ENCODE measurements at regions not wholly inside any gene's neighbourhood (a gene's known extent, or its start where the extent isn't known, plus 50 kb on each side); places are given as distances from the start of the nearest gene placed in this dataset.
"Not testable (repeated sequence)": the region's sequence is repeated elsewhere in the genome, so short reads cannot be mapped to it uniquely, and the experiment has no call there.

DNA sequence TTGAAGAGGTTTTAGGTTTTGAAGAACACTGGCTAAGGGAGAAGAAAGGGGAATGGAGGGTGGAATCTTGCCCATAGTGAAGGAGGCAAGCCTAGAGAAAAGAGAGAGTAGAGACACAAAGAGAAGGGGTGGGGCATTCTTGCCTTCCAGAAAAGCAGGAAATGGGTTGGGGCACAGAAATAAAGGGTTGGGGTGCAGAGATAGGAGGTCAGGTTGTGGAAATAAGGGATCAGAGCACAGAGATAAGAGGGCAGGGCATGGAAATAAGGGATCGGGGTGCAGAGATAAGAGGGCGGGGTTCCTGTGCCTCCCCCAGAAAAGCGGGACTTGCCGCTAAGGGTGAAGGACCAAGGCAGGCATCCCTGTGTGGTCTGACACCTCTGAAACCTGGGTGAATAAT lies 69.9 kb downstream of the ALG1L2 start:
- not testable (repeated sequence) for DNase-seq

DNA sequence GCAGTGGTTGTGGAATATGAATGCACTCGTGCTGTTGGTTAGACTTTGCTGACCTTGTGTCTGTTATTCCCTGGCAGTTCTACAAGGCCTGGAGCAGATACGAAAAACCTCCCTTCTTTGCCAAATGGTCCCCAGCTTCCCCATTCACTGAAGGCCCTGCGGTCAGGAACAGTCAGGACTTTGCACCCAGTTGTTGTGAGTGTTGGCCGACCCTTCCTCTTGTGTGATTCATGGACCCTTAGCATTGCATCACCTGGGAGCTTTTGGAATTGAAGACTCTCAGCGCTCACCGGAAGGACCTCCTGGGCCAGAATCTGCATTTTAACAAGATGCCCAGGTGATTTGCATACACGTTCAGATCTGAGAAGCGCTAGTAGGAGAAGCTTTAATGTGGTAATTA lies 71.6 kb downstream of the ALG1L2 start:
- DNase-seq: not testable (repeated sequence)

DNA sequence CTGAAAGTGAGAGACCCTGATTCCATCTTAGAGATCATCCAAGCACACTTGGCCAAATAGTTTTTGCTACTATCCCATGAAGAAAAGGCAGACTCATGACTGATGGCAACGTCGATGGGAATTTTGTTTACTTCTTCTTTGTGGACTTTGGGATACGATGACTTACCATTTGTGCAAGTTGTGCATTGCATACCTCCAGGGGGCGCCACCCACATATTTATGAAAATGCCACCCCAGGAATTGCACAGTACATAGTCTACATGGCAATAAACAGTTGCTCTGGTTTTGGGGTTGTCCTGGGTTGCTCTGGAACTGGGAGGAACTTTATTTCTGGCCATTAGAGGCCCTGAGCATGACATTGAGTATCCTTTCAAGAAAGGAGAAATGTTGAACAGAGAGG lies 73.8 kb downstream of the ALG1L2 start:
- DNase-seq: not testable (repeated sequence)

DNA sequence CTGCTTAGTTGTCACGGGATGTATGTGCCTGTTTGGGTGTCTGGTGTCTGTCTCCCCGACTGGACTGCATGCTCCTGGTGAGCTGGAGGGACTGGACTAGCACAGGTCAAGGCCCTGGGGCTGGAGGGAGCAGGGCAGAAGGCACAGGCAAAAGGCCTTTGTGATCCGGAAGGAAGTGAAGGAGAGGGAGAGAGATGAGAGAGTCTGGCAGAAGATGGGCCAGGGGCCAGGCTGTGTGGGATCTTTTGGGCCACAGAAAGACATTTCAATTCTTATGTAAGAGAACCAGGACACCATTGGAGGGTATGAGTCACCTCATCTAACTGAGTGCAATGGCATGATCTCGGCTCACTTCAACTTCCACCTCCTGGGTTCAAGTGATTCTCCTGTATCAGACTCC lies 85.2 kb downstream of the ALG1L2 start:
- DNase-seq: not testable (repeated sequence)

DNA sequence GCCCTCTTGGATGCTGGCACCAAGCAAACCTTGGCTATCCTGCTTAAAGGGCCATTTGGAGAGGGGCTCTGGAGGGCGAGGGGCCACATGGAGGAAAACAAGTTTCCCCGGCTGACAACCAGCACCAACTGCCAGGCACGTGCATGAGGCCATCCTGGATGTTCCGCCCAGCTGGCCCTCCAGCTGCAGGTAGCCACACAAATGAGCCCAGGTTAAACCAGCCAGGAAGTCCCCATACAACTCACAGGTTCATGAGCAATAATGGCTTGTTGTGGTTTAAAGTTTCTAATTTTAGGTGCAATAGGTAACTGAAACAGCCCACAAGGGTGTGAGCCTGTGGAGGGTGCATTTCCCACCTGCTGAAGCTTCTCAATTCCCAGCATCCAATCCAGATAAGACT lies 93.6 kb downstream of the ALG1L2 start:
- DNase-seq: not testable (repeated sequence)

DNA sequence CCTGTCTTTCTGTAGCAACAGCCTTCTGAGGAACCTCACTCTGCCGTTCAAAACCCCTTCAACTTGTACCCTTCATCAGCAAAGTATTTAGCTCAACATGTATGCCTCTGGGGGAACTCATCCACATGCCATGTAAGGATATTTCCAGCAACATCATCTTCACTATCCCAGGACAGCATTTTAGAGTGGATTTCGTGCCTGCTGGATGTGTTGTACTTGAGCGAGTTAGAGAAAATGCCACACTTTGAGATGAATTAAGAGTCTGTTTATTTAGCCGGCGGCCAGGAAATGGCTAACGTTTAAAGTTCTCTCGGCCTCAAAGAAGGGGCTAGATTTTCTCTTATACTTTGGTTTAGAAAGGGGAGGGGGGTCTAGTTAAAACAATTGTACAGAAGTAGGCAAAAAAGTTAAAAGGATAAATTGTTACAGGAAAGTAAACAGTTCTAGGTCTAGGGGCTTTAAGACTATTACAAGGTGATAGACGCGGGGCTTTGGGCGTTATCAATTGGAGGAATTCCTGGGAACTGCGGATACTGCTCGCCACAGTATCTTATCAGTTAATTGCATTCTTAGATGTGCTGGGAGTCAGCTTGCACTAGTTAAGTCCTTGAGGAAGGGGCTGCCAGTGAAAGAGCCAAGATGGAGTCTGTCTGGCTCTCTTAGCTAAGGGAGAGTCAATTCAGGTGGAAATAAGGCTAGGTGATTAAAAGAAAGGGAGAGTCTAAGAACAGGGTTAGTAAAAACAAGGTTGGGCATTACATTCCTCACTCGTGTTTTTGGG lies 95.0 kb downstream of the ALG1L2 start:
- not testable (repeated sequence) for DNase-seq

DNA sequence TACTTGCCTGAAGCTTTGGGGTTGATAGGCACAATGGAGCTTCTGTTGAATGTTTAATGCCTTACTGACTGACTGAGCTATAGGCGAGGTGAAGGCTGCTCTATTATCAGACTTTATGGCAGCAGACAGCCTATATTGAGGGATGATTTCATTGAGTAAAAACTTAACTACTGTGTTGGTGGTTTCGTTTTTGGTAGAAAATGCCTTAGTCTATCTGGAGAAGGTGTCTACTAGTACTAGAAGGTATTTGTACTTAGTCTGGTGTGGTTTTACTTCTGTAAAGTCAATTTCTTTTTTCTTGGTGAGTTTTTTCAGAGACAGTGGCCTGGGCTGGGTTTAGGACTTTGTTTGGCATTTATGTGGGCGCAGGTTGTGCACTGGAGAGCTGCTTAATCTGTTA lies 97.2 kb downstream of the ALG1L2 start:
- peak in 1 of 2 experiments; percentile 8 for DNase-seq

DNA sequence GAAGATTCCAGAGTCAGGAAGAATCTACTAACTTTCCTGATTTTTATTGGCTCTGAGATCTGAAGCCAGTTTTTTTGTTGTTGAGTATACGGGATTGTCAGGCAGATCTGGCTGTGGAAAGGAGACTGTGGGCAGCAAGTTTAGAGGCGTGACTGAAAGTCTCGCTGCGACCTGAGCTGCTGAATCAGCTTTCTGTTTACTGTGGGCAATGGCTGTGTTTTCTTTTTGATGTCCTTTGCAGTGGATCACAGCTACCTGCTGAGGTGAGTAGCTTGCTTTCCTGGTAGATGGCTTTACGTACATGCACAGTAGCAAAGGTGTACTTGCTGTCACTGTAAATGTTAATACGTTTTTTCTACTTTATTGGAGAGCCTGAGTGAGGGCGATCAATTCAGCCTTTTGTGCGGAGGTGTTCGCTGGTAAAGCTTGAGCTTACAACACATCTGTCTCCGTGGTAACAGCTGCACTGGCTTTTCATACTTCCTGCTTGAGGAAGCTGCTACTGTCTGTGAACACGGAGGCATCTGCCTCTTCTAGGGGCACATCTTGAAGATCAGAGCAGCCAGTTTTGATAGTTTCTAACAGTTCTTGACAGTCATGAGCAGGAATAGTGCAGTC lies 97.8 kb downstream of the ALG1L2 start:
- DNase-seq: peak; percentile 30 to 35

DNA sequence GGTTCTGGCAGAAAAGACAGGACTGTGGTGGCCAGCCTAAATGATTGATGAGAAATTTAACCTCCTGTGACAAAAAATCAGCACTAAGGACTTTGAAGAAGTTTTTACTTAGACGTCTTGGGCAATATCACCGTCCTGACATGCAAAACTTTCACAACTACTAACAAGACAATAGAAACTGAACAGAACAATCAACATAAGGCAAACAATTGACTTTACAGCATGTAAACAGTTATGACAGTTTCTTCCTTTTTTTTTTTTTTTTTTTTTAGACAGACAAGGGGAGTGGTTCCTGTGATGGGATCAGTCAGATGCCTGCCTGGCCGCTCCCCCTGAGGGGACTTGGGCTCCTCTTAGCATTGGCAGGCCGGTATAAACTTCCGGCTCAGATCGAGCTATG lies 100.8 kb downstream of the ALG1L2 start:
- not testable (repeated sequence) for DNase-seq

DNA sequence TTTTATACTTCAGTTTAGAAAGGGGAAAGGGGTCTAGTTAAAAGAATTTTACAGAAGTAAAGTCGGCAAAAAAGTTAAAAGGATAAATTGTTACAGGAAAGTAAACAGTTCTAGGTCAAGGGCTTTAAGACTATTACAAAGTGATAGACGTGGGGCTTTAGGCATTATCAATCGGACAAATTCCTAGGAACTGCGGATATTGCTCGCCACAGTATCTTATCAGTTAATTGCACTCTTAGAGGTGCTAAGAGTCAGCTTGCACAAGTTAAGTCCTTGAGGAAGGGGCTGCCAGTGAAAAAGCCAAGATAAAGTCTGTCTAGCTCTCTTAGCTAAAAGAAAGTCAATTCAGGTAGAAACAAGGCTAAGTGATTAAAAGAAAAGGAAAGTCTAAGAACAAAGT lies 102.1 kb downstream of the ALG1L2 start:
- not testable (repeated sequence) for DNase-seq

DNA sequence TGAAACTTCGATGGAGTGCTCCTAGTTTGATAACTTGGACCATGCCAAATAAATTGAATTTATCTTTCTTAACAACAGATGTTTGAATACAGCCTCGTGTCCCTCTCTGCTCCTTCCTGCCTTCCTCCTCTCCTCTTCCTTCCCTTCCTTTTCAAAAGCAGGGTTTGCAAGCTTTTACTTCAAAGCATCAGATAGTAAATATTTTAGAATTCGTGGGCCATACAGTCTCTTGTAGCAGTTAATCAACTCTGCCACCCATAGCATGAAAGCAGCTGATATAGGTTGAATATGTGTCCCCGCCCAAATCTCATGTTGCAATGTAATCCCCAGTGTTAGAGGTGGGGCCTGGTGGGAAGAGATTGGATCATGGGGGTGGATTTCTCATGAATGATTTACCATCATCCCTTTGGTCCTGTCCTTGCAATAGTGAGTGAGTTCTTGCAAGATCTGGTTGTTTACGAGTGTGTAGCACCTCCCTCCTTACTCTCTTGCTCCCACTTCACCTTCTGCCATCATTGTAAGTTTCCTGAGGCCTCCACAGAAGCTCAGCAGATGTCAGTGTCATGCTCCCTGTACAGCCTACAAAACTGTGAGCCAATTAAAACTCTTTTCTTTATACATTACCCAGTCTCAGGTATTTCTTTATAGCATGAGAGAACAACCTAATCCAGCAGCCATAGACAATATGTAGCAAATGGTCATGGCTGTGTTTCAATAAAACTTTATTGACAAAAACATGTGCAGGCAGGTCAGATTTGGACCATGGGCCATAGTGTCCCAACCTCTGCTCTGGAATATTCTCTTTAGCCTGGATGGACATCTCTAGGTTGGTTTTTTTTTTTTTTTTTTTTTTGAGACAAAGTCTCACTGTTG lies 102.8 kb downstream of the ALG1L2 start:
- not testable (repeated sequence) for DNase-seq

DNA sequence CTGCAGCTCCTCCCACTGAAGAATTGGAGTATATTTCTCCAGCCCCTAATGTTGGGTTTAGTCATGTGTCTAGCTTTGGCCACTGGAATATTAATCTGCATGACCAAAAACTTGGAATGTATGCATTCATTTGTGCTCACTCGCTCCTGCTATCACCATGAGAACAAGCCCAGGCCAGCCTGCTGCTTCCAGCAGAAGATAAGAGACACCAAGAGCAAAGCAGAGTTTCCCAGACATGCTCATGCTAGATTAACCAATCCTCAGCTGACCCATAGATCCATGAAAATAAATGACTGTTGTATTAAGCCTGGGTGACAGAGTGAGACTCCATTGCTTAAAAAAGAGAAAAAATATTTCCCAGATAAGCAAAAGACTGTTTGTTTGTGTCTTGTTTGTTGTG lies 119.6 kb downstream of the ALG1L2 start:
- DNase-seq: not testable (repeated sequence)

DNA sequence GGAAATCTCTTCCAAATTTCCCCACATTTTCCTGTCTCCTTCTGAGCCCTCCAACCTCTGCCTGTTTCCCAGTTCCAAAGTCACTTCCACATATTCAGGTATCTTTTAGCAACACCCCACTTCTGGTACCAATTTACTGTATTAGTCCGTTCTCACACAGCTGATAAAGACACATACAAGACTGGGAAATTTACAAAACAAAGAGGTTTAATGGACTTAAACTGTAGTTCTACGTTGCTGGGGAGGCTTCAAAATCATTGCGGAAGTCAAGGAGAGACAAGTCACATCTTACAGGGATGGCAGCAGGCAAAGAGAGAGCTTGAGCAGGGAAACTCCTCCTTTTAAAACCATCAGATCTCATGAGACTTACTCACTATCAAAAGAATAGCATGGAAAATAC lies 122.0 kb downstream of the ALG1L2 start:
- DNase-seq: not testable (repeated sequence)

DNA sequence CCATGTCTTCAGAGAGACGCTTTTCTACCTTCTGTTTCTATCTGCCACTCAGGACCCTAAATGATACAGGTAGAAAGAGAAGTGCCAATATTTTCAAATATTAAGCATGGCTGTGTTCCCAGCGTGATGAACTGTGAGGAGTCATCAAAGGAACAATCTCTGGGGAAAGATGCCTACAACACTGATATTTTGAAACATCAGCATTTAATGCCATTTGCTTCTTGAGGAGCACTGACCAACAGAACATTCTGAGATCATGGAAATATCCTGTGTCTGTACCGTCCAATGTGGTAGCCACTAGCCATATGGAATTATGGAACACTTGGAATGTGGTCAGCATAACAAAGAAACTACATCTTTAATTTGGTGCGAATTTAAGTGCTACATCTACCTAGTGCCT lies 117.9 kb upstream of the COL6A5 start:
- no peak for DNase-seq

DNA sequence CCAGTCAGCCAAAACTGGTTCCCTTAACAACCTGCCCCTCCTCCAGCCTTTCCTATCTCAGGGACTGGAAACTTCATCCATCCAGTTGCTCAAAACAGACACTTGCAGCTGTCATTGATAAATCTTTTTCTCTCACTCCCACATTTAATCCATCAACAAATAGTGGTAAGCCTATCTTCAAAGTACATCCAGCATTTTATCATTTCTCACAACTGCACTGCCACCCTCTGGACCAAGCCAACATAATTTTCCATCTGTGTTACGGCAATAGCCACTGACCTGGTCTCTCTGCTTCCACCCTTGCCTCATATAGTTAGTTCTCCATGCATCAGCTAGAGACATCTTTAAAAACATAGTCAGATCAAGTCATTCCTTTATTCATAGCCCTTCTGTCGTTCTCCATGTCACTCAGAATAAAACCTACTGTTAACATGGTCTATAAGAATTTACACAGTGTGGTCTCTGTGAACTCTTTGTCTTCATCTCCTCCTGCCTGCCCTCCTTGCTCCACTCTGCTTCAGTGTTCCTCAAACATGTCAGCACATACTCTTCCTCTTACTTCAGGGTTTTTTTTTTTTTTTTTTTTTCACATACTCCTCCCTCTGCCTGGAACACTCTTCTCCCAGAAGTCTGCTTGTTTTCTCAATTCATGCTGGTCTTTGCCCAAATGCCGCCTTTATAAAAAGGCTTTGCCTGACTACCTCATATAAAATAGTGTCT lies 102.5 kb upstream of the COL6A5 start:
- no peak for DNase-seq

DNA sequence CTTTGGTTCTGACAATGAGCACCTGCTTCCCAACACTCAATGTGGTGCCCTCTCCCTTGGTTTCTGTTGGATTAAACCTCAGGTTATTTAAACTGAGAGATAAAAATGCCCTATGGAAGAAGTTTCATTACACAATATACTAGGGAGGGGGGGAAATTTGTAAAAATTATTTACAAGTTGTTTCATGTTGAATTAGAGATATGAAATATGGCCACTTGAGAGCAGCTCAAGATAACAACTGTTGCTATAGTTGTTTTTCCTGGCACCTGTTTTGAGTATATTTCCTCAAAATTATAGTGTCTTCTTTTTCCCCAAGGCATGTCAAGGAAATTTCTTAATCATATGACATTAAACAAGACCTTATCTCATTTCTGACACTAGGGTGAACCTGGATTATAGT lies 101.7 kb upstream of the COL6A5 start:
- DNase-seq: no peak

DNA sequence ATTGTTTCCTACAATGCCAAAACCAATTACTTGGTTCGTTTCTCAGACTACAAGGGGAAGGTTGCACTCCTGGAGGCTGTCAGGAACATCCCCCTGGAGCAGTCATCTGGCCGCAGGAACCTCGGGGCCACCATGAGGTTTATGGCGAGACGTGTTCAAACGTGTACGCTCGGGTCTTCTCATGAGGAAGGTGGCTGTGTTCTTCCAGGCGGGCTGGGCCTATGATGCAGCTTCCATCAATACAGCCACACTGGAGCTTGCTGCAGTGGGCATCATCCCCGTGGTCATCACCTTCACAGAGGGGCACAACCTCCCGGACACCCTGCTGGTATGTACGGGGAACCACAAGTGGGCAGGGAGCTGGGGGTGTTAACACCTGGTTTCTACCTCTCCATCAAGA lies 94.5 kb upstream of the COL6A5 start:
- no peak for DNase-seq

DNA sequence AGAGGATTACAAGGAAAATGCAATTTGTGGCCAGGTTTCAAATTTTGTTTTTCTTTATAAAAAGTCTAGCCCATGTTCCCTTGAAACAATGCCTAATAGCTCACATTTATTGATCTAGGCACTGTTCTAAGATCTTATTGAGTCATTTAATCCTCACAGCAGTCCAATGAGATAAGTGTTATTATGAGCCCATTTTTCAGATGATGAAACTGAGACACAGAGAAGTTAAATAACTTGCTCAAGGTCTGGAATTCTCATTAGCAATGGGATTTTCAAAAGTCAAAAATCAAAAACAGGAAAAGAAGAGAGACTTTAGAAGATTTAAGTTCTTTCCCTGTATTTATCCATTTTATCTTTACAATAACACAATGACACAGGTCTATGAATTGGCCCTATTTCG lies 90.0 kb upstream of the COL6A5 start:
- DNase-seq: no peak

DNA sequence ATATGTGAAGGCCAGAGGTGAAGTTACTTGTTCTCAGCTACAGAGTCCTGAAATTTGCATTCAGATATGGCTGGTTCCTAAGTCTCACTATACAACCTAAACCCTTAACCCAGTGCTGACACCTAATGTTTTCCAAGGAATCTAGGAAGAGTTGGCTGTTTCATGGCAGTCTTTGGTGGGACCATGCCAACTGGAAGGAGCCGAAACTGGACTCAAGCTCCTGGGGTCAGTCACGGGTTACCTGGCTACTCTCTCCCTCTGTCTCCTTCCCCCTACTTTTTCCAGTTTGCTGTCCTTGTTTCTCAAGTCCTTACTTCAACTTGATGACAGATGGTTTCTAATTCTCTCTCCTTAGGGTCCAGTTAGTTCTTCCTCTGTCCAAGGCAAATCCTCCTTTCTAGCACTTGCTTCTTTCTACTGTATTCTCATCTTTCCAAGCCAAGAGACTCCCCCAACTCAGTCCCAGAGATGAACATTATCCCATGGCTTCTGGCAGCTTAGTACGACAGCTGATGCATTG lies 88.6 kb upstream of the COL6A5 start:
- DNase-seq: no peak

DNA sequence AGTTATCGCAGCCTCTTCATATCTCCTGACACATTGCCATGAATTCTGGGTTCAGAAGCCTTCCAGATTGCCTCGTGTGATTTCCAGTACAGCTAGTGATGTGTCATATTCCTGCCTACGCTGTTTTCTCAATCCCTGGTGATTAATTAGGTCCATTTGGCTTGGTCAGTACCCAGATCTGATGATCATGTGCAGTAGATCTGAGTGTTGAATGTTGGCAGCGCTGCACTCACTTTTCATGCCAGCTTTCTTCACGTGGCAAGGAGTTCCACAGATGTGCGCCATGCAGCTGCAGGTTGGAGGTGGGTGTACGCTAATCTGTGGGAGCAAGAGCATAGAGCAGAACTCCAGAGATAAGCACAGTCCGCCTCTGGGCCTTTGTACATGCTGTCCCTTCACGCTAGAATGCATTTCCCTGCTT lies 86.9 kb upstream of the COL6A5 start:
- DNase-seq: no peak

DNA sequence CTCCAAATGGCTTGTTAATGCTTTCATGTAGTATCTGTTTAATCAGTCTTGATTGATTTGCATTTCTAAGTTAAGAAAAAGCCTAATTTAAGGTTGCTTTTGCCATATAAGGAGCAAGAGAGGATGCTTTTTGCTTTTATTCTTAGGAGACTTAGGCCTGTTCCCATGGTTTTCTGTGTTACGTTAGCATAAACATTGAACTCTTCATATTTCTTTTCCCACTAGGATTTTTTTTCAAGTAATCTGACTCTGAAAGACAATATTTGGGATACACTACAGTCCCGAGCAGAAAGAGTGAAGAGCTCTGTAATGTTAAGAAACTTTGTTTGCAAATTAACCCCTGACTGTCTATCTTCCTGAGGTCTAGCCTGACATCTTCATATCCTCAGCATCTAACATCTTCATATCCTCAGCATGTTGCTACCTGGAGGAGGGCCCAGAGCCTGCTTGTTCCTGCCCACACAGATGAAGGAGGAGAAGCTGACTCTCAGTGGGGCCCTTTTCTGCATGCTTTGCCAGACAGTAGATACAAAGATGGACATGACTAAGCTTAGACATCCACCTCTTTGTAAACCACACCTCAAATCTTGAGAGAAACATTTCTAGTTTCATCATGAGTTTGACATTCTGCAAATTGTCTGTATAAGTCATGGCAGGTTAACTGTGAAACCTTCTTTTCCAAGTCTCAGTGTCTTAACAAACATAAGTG lies 86.2 kb upstream of the COL6A5 start:
- no peak for DNase-seq

DNA sequence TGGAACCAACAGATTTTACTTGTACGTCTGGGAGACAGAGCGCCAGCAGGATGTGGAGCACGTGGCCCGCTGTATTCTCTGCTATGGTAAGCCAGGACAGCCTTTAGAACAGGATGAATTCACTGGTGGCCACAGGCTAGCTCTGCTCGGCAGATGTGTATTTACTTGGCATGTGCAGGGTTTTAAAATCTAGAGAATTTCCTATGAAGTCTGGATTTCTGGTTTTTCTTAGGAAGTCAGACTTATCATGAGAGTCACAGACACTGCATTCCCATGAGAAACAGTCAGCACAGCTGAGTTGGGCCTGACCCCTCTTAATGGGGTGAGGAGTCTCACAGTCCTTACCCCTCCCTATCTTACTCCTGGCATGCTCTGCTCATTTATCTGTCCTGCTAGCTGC lies 84.6 kb upstream of the COL6A5 start:
- no peak for DNase-seq

Data from activated CD4-positive, alpha-beta T cell treated with anti-CD3 and anti-CD28 coated beads, Interleukin-2, amount 50 U/mL, for 48 hours (primary cell).